ENCODE measurements at regions not wholly inside any gene's neighbourhood (a gene's known extent, or its start where the extent isn't known, plus 50 kb on each side); places are given as distances from the start of the nearest gene placed in this dataset.

DNA sequence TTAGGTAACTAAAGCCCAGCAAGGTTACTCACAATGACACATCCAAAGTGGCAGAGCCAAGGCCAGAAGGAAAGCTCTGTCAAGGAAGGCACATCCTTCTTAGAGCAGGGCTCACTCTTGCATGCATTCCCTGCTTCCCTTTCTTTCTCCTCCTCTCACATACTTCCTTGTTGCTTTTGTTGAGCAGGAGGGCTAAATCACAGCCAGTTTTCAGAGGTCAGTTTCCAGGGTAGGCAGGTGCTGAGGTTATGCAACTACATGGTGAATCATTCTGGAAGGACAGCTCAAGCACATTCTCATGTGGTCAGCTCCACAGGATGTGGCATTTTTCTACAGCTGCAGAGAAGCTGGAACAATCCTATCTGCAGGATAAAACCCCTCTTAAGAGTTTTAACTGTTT lies 275.6 kb downstream of the ZNF621 start:
- TF ChIP-seq, protein P1, sequence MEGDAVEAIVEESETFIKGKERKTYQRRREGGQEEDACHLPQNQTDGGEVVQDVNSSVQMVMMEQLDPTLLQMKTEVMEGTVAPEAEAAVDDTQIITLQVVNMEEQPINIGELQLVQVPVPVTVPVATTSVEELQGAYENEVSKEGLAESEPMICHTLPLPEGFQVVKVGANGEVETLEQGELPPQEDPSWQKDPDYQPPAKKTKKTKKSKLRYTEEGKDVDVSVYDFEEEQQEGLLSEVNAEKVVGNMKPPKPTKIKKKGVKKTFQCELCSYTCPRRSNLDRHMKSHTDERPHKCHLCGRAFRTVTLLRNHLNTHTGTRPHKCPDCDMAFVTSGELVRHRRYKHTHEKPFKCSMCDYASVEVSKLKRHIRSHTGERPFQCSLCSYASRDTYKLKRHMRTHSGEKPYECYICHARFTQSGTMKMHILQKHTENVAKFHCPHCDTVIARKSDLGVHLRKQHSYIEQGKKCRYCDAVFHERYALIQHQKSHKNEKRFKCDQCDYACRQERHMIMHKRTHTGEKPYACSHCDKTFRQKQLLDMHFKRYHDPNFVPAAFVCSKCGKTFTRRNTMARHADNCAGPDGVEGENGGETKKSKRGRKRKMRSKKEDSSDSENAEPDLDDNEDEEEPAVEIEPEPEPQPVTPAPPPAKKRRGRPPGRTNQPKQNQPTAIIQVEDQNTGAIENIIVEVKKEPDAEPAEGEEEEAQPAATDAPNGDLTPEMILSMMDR (IDR thresholded peaks at IDR 0.05) = no peak
- TF ChIP-seq POLR2A (IDR thresholded peaks at IDR 0.05; ENCODE audit: low read depth) (no peak), POLR2AphosphoS5 (IDR thresholded peaks at IDR 0.05) (peak; percentile 60 to 62), EP300 (IDR thresholded peaks at IDR 0.05) (peak; percentile 21)
